Medulla oblongata (tissue), 1 donor: ENCODE measurements at regions not wholly inside any gene's neighbourhood (a gene's known extent, or its start where the extent isn't known, plus 50 kb on each side); places are given as distances from the start of the nearest gene placed in this dataset.

Source experiments
- DNase-seq: peaks from one replicate; pipeline ENCODE4 v3.0.0-alpha.2; 2015; ENCODE audit errors: extremely low spot score

GRCh38 chr1:115141145-115141454, 51.8 kb upstream of the TSPAN2 start:
- no peak for DNase-seq

DNA sequence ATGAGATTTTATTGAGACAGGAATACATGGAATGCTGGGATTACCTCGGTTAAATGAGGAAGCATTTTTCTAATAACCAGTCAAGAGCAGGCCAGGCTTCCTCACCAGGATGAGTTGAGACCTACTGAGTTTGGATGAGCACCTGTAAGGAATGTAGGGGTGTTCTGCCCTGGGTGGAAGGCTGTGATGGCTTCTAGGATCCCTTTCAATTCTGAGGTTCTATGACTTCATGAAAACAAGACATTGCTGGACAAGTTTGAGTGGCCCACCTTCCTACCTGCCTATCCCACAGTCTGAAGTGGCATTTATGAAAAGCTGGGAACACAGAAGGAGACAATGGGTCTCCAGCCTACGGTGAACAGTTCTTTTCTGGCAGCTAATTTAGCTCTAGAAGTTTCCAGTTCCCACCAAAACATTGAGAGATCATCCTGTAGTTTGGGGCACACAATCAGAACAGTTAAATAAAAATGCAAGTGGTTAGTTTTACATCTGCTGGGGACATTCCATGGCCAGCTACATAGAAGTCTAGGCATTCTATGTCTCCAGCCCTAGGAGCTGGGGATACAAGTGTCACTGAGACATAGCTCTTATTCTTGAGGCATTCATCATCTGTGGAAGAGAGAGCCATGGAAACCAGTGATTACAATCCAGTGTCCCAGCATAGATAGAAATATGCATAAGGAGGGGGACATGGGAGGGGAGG, 51.3 kb upstream of the TSPAN2 start:
- DNase-seq, result no peak

- DNase-seq, result no peak
Observed at GRCh38 chr1:115139381-115139780, 50.1 kb upstream of the TSPAN2 start.
